ENCODE measurements at regions not wholly inside any gene's neighbourhood (a gene's known extent, or its start where the extent isn't known, plus 50 kb on each side); places are given as distances from the start of the nearest gene placed in this dataset.
"Not testable (repeated sequence)": the region's sequence is repeated elsewhere in the genome, so short reads cannot be mapped to it uniquely, and the experiment has no call there.

- TF ChIP-seq POLR2A (IDR thresholded peaks at IDR 0.05; ENCODE audit: low read length) (no peak), GATA1 (IDR thresholded peaks at IDR 0.05; ENCODE audit: low read depth, low read length) (no peak)
- no peak for DNase-seq
Measured at GRCh38 chr9:129418451-129418850, 202.4 kb downstream of the C9orf50 start.

DNA sequence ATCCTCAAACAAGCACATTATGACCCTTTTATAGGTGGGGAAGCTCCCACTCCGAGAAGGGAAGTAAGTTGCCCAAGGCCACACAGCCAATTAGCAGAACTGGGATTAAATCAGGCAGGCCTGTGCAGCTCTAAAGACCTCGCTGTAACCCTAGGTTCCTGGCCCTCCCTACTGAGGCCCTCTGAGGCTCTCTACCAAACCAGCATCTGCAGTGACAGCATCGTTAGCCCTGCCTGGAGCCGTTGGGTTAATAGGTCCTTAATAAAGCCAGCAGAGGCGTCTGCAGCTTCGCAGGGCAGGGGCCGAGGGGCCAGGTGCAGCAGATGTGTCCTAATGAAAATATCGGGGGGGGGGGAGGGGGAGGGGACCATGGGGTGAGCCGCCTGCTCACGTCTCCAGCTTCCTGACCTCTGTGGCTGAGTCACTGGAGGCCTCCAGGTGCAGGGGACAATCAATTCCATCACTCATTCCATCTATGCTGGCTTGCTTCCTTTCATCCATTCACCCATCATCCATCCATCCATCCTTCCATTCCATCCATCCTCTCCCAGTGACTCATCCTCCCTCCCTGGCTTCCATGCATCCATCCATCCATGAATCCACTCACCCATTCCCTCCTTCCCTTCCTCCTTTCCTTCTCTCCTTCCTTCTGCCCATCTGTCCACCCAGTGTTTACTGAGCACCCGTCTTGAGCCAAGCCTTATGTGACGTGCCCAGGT lies 203.9 kb downstream of the C9orf50 start:
- no peak for DNase-seq
- TF ChIP-seq GATA1 (IDR thresholded peaks at IDR 0.05; ENCODE audit: low read depth, low read length) (no peak), POLR2A (IDR thresholded peaks at IDR 0.05; ENCODE audit: low read length) (no peak)

DNA sequence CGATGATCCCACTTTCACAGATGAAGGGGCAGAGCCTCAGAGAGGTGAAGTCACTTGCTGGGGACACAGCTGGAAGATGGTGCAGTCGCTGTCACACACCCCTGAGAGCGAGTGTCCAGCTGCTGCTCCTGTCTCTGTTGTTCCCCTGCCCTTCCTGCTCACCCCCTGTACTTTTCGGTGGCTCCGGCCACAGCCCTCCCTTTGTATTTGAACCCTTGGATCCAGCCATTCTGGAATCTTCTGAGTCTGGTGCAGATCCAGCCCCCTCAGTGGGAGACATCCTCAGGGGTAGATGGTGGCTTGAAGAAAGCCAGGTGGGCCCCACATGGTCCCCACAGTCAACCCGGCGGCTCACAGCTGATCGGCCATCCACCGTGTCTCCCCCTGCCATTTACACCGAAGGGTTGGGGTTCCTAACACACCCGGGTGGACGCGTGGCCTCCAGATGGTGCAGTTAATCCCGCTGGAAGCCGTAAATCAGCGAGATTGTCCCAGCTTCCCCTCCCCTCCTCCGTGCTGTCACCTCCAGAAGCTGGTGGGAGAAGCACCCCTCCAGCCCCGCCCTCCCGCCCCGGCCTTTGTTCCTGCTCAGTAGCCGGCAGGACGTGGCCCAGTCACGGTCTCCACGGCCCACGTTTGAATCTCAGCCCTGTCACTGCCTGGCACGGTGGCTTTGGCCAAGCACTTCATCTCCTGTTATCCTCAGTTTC lies 204.8 kb downstream of the C9orf50 start:
- no peak for TF ChIP-seq POLR2A (IDR thresholded peaks at IDR 0.05; ENCODE audit: low read length)
- no peak for TF ChIP-seq GATA1 (IDR thresholded peaks at IDR 0.05; ENCODE audit: low read depth, low read length)
- no peak for DNase-seq

DNA sequence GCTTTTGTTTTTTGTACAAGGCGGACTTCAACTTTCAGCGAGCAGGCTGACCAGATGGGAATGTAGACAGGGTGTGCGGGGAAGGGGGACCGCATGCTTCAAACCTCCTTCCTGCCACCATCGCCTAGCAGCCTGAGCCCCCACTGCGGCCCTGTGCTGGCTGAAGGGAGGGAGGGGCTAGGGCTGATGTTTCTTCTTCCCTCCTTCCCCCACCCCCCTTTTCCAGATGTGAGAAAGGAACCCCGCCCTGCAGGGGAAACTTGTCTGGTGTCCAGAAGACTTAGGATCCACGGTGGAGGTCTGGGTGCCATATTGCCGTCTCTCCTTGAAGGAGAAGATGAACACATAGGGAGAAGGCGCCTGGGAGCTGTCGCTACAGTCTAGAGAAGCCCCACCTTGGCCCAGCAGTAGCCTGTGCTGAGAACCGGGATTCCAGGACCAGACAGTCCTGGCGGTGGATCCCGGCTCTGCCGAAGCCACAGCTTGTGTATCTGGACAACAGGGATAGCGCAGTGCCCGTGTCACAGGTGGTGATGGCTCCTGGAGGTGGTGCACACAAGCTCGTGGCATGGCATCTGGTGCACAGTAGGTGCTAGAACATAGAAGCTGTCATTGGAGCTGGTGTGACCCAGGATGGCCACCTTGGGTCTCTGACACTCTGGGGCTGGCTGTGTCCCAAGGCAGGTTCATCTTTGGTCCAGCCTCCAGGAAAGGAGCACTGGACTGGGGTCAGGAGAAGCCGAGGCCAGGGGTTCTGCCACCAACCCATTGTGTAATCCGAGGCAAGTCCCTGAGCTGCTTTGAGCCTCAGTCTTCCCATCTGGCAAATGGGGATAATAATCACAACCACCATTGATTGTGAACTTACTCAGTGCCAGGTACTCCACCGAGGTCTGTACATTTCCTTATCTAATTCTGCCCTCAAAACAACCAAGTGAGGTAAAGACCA lies 205.6 kb downstream of the C9orf50 start:
- DNase-seq = no peak
- no peak for TF ChIP-seq GATA1 (IDR thresholded peaks at IDR 0.05; ENCODE audit: low read depth, low read length)
- TF ChIP-seq POLR2A (IDR thresholded peaks at IDR 0.05; ENCODE audit: low read length) = no peak

- DNase-seq = peak; percentile 27 to 53
- TF ChIP-seq GATA1 (IDR thresholded peaks at IDR 0.05; ENCODE audit: low read depth, low read length) = no peak
- no peak for TF ChIP-seq POLR2A (IDR thresholded peaks at IDR 0.05; ENCODE audit: low read length)
Measured at GRCh38 chr9:129414377-129414992, 206.4 kb downstream of the C9orf50 start.

DNA sequence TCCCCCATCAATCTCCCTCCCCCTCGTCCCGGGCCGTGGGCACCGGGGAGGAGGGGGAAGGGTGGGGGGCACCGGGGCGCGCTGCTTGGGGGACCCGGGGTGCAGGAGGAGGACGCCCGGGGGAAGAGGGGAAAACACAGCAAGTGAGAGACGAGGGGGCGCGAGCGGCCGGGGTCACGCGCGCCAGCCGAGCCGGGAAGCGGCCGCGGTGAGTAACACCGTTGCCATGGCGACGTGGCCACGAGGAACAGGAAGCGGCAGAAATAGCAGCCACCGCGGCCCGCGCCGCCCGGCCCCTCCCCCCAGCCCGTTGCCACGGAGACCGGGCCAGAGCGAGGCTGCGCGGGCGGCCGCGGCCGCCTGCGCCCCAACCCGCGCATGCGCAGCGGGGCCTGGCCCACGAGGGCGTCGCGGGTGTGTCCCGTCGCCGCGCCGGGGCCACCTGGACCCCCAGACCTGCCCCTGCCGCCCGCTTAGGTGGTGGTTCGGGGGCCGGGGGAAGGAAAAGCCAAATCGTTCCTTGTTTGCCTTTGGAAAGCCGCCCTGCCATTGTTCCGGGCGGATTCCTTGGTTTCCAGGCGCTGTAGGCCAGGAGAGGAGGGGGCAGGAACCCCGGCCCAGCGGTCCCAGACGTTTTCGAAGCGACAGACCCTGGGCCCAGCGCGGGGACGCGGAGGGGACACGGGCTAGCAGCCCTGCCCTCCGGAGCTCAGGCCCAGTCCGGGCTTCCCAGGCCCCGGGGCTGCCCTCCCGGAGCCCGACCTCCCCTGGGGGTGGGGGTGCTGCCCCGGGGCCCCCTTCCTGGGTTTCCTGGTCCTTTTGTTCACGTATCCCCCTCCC lies 207.1 kb downstream of the C9orf50 start:
- TF ChIP-seq GATA1 (IDR thresholded peaks at IDR 0.05; ENCODE audit: low read depth, low read length) (no peak), POLR2A (IDR thresholded peaks at IDR 0.05; ENCODE audit: low read length) (peak; percentile 71)
- peak; percentile 95 to 98 for DNase-seq

- DNase-seq = peak; percentile 29 to 57
- TF ChIP-seq GATA1 (IDR thresholded peaks at IDR 0.05; ENCODE audit: low read depth, low read length) = no peak
Measured at GRCh38 chr9:129412814-129413536, 207.9 kb downstream of the C9orf50 start.

DNA sequence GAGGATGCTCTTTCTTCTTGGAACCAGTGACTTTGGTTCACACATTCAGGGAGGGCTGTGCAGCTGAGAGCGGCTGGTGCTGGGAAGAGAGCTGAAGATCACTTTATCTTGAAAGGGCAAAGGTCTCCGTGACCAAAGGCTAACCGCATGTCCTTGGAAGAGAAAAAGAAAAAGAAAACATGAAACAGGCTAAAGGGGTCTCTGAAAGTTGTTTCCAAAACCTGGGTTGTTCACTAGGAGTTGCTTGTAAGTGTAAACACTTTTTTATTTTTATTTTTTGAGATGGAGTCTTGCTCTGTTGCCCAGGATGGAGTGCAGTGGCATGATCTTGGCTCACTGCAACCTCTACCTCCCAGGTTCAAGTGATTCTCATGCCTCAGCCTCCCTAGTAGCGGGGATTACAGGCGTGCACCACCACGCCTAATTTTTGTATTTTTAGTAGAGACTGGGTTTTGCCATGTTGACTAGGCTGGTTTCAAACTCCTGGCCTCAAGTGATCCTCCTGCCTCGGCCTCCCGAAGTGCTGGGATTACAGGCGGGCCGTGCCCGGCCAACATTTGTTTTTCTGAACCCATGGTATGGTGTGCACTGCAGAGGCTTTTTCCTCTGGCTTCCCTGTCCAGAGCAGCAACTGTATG lies 208.6 kb downstream of the C9orf50 start:
- not testable (repeated sequence) for DNase-seq

GRCh38 chr9:129411501-129412175 lies 209.3 kb downstream of the C9orf50 start:
- no peak for TF ChIP-seq GATA1 (IDR thresholded peaks at IDR 0.05; ENCODE audit: low read depth, low read length)
- no peak for DNase-seq

DNA sequence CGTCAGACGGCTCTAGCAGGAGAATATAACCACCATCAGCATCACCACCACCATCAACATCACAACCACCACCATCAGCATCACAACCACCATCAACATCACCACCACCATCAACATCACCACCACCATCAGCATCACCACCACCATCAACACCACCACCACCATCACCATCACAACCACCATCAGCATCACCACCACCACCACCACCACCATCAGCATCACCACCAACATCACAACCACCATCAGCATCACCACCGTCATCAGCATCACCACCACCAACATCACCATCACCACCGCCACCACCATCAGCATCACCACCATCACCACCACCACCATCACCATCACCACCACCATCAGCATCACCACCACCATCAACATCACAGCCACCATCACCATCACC lies 210.7 kb downstream of the C9orf50 start:
- DNase-seq = no peak
- TF ChIP-seq GATA1 (IDR thresholded peaks at IDR 0.05; ENCODE audit: low read depth, low read length) = no peak

DNA sequence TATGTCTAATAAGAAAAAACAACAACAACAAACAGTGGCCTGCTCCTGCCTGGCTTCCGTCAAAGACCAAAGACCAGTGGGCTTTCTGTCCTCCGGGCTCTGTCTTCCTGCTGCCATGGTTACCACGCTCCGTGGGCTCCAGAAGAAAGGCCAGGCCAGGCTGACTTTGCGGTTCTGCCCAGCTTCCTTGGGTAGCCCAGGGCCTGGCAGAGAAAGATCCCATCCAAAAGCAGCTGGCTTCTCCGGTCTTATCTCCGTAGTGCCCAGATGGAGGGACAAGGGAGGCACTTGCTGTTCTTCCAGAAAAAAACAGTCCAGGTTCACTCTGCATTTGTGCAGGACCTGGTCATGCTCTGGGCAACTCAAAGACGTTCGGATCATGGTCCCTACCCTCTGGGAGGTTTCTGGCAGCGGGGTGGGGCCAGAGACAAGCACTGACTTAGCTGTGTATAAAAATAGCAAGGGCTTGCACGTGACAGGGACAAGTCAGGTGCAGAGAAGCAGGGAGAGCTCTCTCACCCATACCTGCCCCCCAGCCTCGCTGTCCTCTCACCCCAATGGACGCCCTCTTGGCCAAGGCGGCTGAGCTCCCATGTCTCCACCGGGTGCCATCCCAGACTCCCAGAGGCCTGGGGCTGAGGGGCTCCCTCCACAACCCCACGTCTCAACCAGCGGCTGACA lies 212.2 kb downstream of the C9orf50 start:
- TF ChIP-seq GATA1 (IDR thresholded peaks at IDR 0.05; ENCODE audit: low read depth, low read length) = no peak
- no peak for TF ChIP-seq POLR2A (IDR thresholded peaks at IDR 0.05; ENCODE audit: low read length)
- DNase-seq = no peak

Data from erythroblast (primary cell).